VCaP (cell line): ENCODE measurements at regions not wholly inside any gene's neighbourhood (a gene's known extent, or its start where the extent isn't known, plus 50 kb on each side); places are given as distances from the start of the nearest gene placed in this dataset.

Experiments
- H3K27ac ChIP-seq: fragments of 450-650 bp; 2 replicates; pipeline ENCODE4 v1.5.1; 2017
- CTCF ChIP-seq: fragments of 450-650 bp; conservative IDR thresholded peaks from 2 replicates; pipeline ENCODE4 v1.5.1; 2017; ENCODE audit warnings: mild to moderate bottlenecking, moderate library complexity

DNA sequence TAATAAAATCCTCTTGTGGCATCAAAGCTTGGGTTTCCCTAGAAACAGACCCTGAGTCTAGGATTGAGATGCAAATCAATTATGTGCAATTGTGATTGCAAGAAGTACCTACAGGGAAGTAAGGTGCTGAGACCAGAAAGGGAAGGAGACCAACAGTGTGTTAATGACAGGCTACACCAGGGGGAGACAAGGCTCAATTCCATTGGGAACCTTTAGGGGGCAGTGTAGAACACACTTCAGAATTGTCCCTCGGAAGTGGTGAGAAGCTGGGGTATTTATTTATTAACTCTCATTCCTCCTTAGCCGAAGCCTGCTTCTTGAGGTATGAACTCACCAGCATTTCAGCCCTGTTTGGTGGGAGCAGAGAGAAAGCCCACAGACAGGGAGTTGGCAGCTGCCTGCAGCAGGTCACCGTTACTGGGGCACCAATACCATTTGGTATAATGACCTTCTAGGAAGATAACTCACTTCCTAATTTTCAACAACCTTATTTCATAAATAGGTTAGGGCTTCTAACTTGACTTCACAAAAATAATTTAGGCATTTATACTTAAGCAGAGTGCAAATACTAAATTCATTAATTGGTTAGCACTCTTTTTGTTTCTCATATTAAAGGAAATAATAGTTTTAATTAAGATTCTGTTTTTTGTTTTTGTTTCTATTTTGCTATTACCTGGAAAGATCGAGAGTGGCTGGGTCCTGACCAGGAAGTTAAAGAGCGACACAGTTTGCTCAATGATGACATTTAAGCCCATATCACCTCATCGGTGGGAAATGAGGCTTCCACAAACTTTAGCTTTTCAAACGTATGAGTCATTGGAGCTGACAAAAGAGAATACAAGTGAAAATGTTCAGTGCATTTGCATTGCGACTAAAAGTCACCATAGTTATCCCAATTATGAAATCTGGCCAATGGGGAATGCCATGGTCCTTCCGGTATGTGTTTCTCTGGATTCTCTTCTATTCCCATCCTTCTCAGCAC, 94.8 kb downstream of the BTBD3 start:
- no peak overlapping the region for H3K27ac ChIP-seq
- peak; percentile 80 for TF ChIP-seq CTCF

- no peak for TF ChIP-seq CTCF
- H3K27ac ChIP-seq = no peak overlapping the region
Measured at GRCh38 chr20:12014276-12014675, 96.6 kb downstream of the BTBD3 start.

DNA sequence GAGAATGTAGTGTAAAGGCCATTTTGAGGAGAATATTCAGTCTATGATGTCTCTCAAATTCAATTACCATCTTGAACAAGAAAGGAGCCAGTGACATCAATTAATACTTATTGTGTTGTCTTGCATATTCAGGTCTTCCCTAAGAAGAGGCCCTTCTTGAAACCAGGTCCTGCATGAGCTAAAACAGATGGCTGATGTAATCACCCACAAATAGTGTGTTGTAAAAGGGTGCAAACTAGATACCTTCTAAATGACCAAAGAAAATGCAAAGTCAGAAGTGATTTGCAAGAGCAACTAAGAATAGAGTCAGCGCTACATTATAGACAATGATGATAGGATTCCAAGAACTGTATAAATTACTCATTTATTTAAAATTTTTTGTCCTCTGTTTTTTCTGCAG, 97.0 kb downstream of the BTBD3 start:
- no peak for TF ChIP-seq CTCF
- H3K27ac ChIP-seq = no peak overlapping the region

DNA sequence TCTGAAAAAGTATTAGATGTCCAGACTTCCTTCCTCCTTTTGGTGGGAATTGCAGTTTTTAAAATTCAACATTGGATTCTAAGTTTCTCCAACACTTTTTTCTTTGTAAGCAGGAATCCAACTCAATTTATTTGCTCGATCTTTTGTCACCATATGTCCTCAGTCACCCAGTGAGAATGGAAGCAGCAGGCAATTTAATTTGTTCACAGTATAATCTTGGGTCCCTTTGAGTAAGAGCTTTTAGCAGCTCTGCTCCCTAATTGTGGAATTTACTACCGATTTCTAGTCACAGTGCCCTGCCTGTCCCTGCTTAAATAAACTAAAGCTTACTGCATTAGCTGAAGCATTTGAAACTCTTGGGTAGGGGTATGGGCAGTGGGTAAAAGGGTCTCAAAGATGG, 98.6 kb downstream of the BTBD3 start:
- H3K27ac ChIP-seq = no peak overlapping the region
- TF ChIP-seq CTCF = no peak

GRCh38 chr20:12019715-12020114, 102.0 kb downstream of the BTBD3 start:
- peak overlapping the region; percentile 26; the same call in 1 of the 2 replicates for H3K27ac ChIP-seq
- TF ChIP-seq CTCF = no peak

DNA sequence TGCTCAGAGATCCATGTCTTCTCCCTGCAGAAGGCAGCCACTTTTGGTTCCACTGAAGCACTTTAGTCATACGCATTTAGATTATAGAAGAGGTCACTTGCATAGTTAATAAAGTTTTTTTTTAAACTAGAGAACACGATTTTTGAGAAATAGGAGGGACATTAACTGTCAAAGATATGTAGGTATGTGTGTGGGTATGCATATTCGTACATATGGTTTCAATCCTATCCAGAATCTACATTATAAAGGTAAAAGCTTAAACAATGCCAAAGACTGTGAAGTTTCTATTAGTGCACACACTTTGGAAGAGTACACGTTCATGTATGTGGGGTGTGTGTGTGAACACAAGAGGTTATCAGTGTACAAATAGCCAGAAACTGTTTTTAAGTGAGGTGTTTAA, 103.2 kb downstream of the BTBD3 start:
- no peak for TF ChIP-seq CTCF
- no peak overlapping the region for H3K27ac ChIP-seq

- no peak overlapping the region for H3K27ac ChIP-seq
- no peak for TF ChIP-seq CTCF
Measured at GRCh38 chr20:12022126-12022525, 104.4 kb downstream of the BTBD3 start.
